ENCODE measurements at regions not wholly inside any gene's neighbourhood (a gene's known extent, or its start where the extent isn't known, plus 50 kb on each side); places are given as distances from the start of the nearest gene placed in this dataset.

DNA sequence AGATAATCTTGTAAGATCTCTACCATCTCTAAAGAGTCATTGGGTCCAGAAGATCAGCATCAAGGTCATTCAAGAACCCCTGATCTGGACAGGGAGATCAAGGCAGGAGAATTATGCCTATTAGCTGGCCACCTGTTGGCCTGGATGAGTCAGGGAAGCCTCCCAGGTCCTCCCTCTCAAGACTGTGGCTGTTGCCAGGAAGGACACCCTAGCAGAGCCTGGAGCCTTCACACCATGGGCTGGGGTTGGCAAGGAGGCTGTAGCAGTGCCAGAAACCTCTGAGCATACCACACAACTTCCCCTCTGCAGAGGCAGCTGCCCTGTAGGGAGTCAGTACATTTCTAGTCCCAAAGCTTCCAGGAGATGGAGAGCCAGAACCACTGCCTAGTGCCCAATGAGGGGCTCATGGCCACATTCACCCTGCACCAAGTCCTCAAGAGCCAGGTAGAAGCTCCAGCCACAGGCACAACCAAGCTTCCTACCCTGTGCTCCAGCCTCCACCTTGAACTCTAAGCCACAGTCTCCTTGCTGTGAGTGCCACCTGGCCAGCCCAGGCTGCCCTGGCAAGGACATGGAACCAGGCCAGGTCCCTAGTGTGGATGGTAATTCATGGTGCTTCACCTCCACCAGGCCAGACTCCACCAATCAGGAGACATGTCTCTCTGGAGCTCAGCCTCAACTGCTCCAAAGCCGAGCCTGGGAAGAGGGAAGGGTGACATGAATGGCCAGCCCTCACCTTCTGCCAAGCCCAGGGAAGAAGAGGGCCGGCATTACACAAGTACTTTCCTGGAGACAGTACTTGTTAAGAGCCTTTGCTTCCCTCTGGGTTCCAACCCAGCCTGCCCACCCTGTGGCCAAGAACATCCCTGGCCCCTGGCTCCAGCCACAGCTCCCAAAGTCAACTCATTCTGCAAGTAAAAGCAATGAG lies 124.3 kb downstream of the BUD13 start:
- Mint-ChIP-seq H3K4me3 (no peak overlapping the region), H3K9me3 (peaks cover 7% of the 10 kb centered on the region), H3K27me3 (ENCODE audit: low read depth) (peaks cover 18% of the 10 kb centered on the region), H3K4me1 (no peaks in the 10 kb centered on the region), H3K36me3 (ENCODE audit: low read depth) (no peaks in the 10 kb centered on the region), H3K27ac (no peak overlapping the region)
- TF ChIP-seq, protein P1, sequence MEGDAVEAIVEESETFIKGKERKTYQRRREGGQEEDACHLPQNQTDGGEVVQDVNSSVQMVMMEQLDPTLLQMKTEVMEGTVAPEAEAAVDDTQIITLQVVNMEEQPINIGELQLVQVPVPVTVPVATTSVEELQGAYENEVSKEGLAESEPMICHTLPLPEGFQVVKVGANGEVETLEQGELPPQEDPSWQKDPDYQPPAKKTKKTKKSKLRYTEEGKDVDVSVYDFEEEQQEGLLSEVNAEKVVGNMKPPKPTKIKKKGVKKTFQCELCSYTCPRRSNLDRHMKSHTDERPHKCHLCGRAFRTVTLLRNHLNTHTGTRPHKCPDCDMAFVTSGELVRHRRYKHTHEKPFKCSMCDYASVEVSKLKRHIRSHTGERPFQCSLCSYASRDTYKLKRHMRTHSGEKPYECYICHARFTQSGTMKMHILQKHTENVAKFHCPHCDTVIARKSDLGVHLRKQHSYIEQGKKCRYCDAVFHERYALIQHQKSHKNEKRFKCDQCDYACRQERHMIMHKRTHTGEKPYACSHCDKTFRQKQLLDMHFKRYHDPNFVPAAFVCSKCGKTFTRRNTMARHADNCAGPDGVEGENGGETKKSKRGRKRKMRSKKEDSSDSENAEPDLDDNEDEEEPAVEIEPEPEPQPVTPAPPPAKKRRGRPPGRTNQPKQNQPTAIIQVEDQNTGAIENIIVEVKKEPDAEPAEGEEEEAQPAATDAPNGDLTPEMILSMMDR (IDR thresholded peaks at IDR 0.05; ENCODE audit: unreplicated experiment in 3 of 3): no peak

- Mint-ChIP-seq H3K4me1 (no peaks in the 10 kb centered on the region), H3K4me3 (no peak overlapping the region), H3K9me3 (peaks cover 2% of the 10 kb centered on the region), H3K27ac (no peak overlapping the region), H3K27me3 (ENCODE audit: low read depth) (peaks cover 13% of the 10 kb centered on the region), H3K36me3 (ENCODE audit: low read depth) (no peaks in the 10 kb centered on the region)
- TF ChIP-seq, protein P1 (IDR thresholded peaks at IDR 0.05; ENCODE audit: unreplicated experiment in 3 of 3): no peak
Measured at GRCh38 chr11:116647305-116648080, 125.3 kb downstream of the BUD13 start.

DNA sequence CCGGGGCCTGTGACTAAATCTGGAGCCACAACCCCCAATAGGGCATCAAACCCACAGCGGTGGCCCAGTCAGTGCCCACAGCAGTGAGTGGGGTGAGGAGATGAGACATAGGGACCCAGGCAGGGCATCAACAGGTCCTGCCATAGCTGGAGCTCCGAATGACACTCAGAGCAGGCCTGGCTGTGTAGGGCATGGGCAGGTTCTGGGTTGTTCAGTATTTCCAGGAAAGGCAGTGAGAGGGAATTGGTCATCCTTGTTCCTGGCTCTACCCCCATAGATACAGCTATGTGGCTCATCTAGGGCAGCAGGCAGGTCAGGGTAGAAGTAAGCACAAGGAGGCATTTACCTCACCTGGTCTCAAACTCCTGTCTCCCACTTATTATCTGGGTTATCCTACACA lies 126.6 kb downstream of the BUD13 start:
- no peak overlapping the region for H3K4me3 Mint-ChIP-seq
- no peaks in the 10 kb centered on the region for H3K4me1 Mint-ChIP-seq
- H3K27me3 Mint-ChIP-seq (ENCODE audit: low read depth): peaks cover 15% of the 10 kb centered on the region
- H3K36me3 Mint-ChIP-seq (ENCODE audit: low read depth): no peaks in the 10 kb centered on the region
- H3K27ac Mint-ChIP-seq: no peak overlapping the region
- TF ChIP-seq, protein P1 (IDR thresholded peaks at IDR 0.05; ENCODE audit: unreplicated experiment in 3 of 3): no peak
- peaks cover 2% of the 10 kb centered on the region for H3K9me3 Mint-ChIP-seq

DNA sequence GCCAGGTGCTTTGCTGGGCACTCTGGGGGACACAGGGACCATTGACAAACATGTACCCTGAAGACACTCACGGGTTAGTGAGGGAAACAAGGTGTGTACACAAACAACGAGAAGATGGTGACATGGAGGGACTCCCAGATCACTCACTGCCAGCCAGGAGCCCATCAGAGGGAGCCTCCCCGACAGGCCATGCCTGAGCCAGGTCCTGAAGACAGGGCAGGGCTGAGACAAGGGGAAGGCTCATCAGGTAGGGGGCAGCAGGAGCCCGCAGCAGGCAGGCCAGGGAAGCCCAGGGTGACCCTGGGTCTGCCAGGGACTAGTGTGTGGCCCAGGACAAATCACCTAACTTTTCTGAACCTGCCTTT lies 127.9 kb downstream of the BUD13 start:
- Mint-ChIP-seq H3K4me1 (no peaks in the 10 kb centered on the region), H3K4me3 (no peak overlapping the region), H3K27ac (no peak overlapping the region), H3K27me3 (ENCODE audit: low read depth) (peaks cover 12% of the 10 kb centered on the region), H3K9me3 (peaks cover 2% of the 10 kb centered on the region), H3K36me3 (ENCODE audit: low read depth) (no peaks in the 10 kb centered on the region)
- TF ChIP-seq, protein P1 (IDR thresholded peaks at IDR 0.05; ENCODE audit: unreplicated experiment in 3 of 3): no peak

DNA sequence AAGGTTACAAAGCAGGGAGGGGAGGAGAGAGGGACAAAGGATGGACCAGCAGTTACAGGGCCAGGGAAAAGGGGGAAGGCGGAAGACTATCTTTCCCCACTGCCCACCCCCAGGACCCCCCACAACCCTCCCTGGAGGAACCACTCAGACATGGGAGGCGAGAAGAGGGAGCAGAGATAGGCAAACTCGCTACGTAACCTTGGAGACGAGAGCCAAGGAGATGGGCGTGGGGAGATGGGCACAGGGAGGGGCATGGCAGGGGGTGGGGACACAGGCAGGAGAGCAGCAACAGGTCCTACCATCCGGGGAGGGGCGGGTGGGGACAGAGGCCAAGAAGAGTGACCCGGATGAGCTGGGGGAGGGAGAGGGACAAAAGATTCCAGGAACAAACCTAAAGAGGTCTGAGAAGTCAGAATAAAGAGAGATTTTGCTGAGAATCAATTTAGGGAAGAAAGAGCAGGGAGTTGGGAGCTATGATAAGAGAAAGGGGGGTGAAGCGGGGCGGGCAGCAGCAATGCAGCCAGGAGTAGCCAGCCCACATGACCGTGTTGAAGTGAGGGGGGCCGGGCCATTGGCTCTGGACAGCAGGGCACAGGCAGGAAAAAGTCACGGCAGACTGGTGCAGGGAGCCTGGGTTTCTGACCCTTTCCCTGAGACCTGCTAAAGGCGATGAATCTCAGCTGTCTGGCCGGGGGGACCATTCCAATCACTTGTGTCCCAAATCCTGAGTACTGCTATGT lies 128.4 kb downstream of the BUD13 start:
- no peak overlapping the region for H3K27ac Mint-ChIP-seq
- TF ChIP-seq, protein P1 (IDR thresholded peaks at IDR 0.05; ENCODE audit: unreplicated experiment in 3 of 3): no peak
- H3K27me3 Mint-ChIP-seq (ENCODE audit: low read depth): peaks cover 12% of the 10 kb centered on the region
- H3K4me3 Mint-ChIP-seq: no peak overlapping the region
- H3K9me3 Mint-ChIP-seq: peaks cover 2% of the 10 kb centered on the region
- H3K36me3 Mint-ChIP-seq (ENCODE audit: low read depth): no peaks in the 10 kb centered on the region
- H3K4me1 Mint-ChIP-seq: no peaks in the 10 kb centered on the region
